RPMI8226 (cell line): ENCODE measurements at regions not wholly inside any gene's neighbourhood (a gene's known extent, or its start where the extent isn't known, plus 50 kb on each side); places are given as distances from the start of the nearest gene placed in this dataset.
"Not testable (repeated sequence)": the region's sequence is repeated elsewhere in the genome, so short reads cannot be mapped to it uniquely, and the experiment has no call there.

Source experiments
- DNase-seq: peaks from one replicate; pipeline ENCODE4 v3.0.0-alpha.2; 2015

- DNase-seq = no peak
These were observed 81.1 kb upstream of the TRIM24 start for GRCh38 chr7:138378741-138379559.

- DNase-seq = no peak
These were observed 77.0 kb upstream of the TRIM24 start for GRCh38 chr7:138382862-138383565.

GRCh38 chr7:138386821-138387220, 73.2 kb upstream of the TRIM24 start:
- no peak for DNase-seq

DNA sequence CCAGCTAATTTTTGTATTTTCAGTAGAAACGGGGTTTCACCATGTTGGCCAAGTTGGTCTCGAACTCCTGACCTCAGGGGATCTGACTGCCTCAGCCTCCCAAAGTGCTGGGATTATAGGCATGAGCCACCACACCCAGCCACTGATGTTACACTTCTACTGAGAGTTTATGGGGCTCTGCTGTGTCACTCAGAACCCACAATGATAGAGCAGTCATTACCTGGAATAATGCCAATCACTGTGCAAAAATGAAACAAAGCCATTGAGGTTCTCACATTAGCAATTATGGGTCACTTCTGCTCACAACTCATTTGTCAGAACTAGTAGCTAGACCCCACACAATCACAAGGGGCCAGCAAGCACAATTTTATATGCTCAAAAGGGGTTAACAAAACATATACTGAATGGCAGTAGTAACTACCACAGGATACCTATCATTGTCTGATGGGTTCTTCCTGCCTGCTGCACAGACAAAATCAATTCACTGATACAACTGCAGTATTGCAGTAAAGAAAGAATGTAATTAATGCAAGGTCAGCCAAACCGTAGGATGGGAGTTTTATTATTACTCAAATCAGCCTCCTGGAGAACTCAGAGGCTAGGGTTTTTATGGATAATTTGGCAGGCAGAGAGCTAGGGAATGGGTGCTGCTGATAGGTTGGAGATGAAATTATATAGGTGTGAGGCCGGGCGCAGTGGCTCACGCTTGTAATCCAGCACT, 72.1 kb upstream of the TRIM24 start:
- no peak for DNase-seq

DNA sequence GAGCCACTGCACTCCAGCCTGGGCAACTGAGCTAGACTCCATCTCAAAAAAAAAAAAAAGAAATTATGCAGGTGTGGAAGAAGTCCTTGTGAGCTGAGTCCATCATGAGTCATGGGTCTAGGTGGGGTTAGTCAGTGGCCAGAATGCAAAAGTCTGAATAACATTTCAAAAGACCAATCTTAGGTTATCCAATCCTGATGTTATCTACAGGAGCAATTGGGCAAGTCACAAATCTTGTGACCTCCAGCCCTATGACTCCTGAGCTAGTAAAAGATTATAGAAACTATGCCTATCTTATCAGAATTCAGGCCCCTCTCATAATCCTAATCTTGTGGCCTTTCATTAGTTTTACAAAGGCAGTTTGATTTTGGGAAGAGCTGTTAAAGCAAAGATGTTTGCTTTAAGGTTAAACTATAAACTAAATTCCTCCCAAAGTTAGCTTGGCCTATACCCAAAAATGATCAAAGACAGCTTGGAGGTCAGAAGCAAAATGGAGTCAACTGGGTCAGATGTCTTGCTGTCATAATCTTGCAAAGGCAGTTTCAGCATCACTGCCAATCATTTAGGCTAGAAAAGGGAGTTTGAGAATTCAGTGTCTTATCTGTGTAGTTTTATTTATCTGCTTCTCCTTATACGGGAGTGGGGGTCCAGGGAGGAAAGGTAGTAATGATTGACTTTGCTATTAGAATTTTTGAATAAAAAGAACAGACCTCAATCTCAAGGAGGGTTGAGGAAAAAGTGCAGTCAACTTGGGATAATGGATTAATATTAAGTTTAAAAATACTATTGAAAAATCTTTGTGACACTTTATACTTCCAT, 71.2 kb upstream of the TRIM24 start:
- no peak for DNase-seq

DNA sequence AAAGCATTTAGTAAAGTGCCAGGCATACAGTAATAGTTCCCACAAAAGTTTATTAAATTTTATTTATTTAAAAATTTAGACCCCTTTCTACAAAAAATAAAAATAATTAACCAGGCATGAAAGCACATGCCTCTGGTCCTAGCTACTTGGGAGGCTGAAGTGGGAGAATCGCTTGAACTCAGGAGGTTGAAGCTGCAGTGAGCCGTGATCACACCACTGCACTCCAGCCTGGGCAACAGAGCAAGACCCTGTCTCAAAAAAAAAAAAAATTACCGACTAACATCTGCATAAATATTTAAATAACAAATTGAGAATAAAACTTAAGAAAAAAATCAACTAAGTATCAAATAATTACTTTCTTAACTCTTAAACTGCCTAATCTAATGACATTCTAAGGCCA, 64.3 kb upstream of the TRIM24 start:
- DNase-seq = no peak

GRCh38 chr7:138396251-138397070, 63.6 kb upstream of the TRIM24 start:
- no peak for DNase-seq

DNA sequence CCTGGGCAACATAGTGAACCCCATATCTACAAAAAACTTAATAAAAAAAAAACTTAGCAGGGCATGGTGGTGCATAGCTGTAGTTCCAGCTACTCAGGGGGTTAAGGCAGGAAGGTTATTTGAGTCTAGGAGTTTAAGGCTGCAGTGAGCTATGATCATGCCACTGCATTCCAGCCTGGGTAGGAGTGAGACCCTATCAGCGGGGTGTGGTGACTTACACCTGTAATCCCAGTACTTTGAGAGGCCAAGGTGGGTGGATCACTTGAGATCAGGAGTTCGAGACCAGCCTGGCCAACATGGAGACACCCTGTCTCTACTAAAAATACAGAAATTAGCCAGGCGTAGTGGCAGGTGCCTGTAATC, 63.0 kb upstream of the TRIM24 start:
- not testable (repeated sequence) for DNase-seq

GRCh38 chr7:138398857-138399256, 61.2 kb upstream of the TRIM24 start:
- DNase-seq = no peak

DNA sequence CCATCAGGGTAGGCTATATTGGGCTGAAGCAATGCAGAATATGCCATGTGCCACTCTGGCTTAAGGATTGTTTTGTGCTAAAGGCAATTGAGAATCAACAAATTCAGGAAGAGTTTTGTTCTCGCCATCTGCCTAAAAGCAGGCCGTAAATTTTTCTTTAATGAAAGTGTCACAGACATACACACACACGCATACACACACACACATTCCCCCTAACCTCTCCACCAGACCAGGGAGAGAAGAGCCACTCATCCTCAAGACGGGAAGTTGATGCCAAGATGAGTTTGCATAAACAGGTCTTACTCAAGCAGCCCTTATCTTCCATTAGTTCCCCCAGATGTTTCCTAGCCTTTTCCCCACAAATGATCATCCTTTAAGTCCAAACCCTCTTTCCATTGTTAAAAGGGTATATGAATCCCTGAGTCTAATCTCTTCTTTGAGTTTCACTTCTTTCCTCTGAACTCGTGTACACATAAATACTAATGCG, 59.6 kb upstream of the TRIM24 start:
- DNase-seq = no peak

DNA sequence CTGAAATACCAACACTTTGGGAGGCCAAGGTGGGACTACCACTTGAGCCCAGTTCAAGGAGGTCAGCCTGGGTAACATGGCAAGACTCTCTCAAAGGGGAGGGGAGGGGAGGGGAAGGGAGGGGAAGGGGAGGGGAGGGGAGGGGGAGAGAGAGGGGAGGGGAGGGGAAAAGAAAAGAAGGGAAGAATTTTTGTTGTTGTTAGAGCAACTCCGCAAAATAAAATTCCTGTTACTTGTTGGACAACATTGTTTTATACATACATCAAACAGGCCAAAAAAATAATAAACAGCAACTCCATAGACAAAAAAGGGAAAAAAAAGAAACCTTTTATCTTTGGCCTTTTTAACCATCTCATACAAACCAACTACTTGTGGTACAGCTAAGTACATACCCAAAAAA, 57.3 kb upstream of the TRIM24 start:
- no peak for DNase-seq

GRCh38 chr7:138405496-138405895, 54.6 kb upstream of the TRIM24 start:
- no peak for DNase-seq

GRCh38 chr7:138407792-138408191, 52.3 kb upstream of the TRIM24 start:
- DNase-seq = no peak
